WTC11 (cell line): ENCODE measurements at regions not wholly inside any gene's neighbourhood (a gene's known extent, or its start where the extent isn't known, plus 50 kb on each side); places are given as distances from the start of the nearest gene placed in this dataset.

Source experiments
- IRF2 ChIP-seq: sonication (generic); formaldehyde crosslinking; IDR thresholded peaks from 2 replicates; pipeline ENCODE4 v1.8.0; 2022; ENCODE audit warnings: low read depth, missing genetic modification reagents, borderline replicate concordance
- JUN ChIP-seq: sonication (generic); formaldehyde crosslinking; IDR thresholded peaks from 2 replicates; pipeline ENCODE4 v1.8.0; 2023; ENCODE audit warnings: mild to moderate bottlenecking, missing genetic modification reagents
- NFYB ChIP-seq: sonication (generic); formaldehyde crosslinking; conservative IDR thresholded peaks from 2 replicates; pipeline ENCODE4 v1.8.0; 2022; ENCODE audit warnings: low read depth, missing genetic modification reagents
- OVOL2 ChIP-seq: fragments of 250-450 bp; sonication (Bioruptor Pico); IDR thresholded peaks from 2 replicates; pipeline ENCODE4 v1.9.0; 2021; ENCODE audit warnings: mild to moderate bottlenecking, borderline replicate concordance
- SP1 ChIP-seq: sonication (generic); formaldehyde crosslinking; conservative IDR thresholded peaks from 2 replicates; pipeline ENCODE4 v1.8.1; 2022; ENCODE audit warnings: missing genetic modification reagents
- TF ChIP-seq, protein P1 (sequence below): fragments of 200-600 bp; IDR thresholded peaks from 2 replicates; pipeline ENCODE4 v1.8.0; 2022; ENCODE audit warnings: antibody characterized with exemption
- TF ChIP-seq, protein P2 (sequence below): sonication (generic); formaldehyde crosslinking; conservative IDR thresholded peaks from 2 replicates; pipeline ENCODE4 v1.8.1; 2022; ENCODE audit warnings: mild to moderate bottlenecking, missing genetic modification reagents
- TF ChIP-seq, protein P3 (sequence below): sonication (generic); formaldehyde crosslinking; IDR thresholded peaks from 2 replicates; pipeline ENCODE4 v1.8.1; 2023; ENCODE audit warnings: mild to moderate bottlenecking, missing genetic modification reagents, moderate library complexity
- TF ChIP-seq, protein P4 (sequence below): fragments of 250-450 bp; sonication (Bioruptor Pico); IDR thresholded peaks from 2 replicates; pipeline ENCODE4 v1.9.0; 2021; ENCODE audit warnings: mild to moderate bottlenecking, borderline replicate concordance
- TF ChIP-seq, protein P5 (sequence below): sonication (generic); formaldehyde crosslinking; IDR thresholded peaks from 2 replicates; pipeline ENCODE4 v1.8.0; 2022; ENCODE audit warnings: mild to moderate bottlenecking, missing genetic modification reagents
- TF ChIP-seq, protein P6 (sequence below): sonication (generic); formaldehyde crosslinking; conservative IDR thresholded peaks from 2 replicates; pipeline ENCODE4 v1.8.1; 2023; ENCODE audit warnings: mild to moderate bottlenecking, low read depth, missing genetic modification reagents, moderate library complexity
- TF ChIP-seq, protein P7 (sequence below): sonication (generic); formaldehyde crosslinking; IDR thresholded peaks from 2 replicates; pipeline ENCODE4 v1.8.1; 2023; ENCODE audit warnings: mild to moderate bottlenecking, missing genetic modification reagents, borderline replicate concordance

DNA sequence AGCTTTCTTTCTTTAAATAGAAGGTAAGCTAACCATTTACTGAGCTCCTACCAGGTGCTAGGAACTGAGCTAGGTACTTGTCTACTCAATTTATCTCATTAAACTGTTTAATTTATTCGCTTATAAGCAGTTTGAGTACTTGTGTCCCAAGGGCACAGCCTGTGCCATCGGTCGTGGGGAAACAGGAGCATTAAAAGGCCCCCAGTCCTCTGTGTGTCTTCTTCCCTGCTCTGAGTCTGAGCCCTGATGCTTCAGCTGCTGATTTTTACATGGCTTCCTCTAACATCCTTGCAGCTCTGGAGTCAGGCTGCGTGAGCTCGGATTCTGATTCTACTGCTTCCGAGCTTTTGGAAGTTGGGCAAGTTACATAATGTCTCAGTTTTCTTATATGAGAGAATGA is 239.5 kb downstream of the EDEM1 start:
- TF ChIP-seq, protein P1, sequence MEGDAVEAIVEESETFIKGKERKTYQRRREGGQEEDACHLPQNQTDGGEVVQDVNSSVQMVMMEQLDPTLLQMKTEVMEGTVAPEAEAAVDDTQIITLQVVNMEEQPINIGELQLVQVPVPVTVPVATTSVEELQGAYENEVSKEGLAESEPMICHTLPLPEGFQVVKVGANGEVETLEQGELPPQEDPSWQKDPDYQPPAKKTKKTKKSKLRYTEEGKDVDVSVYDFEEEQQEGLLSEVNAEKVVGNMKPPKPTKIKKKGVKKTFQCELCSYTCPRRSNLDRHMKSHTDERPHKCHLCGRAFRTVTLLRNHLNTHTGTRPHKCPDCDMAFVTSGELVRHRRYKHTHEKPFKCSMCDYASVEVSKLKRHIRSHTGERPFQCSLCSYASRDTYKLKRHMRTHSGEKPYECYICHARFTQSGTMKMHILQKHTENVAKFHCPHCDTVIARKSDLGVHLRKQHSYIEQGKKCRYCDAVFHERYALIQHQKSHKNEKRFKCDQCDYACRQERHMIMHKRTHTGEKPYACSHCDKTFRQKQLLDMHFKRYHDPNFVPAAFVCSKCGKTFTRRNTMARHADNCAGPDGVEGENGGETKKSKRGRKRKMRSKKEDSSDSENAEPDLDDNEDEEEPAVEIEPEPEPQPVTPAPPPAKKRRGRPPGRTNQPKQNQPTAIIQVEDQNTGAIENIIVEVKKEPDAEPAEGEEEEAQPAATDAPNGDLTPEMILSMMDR: no peak
- TF ChIP-seq JUN (CRISPR knock-in tag): no peak
- no peak for TF ChIP-seq NFYB (CRISPR knock-in tag)
- TF ChIP-seq, protein P2, sequence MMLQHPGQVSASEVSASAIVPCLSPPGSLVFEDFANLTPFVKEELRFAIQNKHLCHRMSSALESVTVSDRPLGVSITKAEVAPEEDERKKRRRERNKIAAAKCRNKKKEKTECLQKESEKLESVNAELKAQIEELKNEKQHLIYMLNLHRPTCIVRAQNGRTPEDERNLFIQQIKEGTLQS (CRISPR knock-in tag): no peak
- TF ChIP-seq, protein P3, sequence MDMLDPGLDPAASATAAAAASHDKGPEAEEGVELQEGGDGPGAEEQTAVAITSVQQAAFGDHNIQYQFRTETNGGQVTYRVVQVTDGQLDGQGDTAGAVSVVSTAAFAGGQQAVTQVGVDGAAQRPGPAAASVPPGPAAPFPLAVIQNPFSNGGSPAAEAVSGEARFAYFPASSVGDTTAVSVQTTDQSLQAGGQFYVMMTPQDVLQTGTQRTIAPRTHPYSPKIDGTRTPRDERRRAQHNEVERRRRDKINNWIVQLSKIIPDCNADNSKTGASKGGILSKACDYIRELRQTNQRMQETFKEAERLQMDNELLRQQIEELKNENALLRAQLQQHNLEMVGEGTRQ (CRISPR knock-in tag): no peak
- TF ChIP-seq, protein P4, sequence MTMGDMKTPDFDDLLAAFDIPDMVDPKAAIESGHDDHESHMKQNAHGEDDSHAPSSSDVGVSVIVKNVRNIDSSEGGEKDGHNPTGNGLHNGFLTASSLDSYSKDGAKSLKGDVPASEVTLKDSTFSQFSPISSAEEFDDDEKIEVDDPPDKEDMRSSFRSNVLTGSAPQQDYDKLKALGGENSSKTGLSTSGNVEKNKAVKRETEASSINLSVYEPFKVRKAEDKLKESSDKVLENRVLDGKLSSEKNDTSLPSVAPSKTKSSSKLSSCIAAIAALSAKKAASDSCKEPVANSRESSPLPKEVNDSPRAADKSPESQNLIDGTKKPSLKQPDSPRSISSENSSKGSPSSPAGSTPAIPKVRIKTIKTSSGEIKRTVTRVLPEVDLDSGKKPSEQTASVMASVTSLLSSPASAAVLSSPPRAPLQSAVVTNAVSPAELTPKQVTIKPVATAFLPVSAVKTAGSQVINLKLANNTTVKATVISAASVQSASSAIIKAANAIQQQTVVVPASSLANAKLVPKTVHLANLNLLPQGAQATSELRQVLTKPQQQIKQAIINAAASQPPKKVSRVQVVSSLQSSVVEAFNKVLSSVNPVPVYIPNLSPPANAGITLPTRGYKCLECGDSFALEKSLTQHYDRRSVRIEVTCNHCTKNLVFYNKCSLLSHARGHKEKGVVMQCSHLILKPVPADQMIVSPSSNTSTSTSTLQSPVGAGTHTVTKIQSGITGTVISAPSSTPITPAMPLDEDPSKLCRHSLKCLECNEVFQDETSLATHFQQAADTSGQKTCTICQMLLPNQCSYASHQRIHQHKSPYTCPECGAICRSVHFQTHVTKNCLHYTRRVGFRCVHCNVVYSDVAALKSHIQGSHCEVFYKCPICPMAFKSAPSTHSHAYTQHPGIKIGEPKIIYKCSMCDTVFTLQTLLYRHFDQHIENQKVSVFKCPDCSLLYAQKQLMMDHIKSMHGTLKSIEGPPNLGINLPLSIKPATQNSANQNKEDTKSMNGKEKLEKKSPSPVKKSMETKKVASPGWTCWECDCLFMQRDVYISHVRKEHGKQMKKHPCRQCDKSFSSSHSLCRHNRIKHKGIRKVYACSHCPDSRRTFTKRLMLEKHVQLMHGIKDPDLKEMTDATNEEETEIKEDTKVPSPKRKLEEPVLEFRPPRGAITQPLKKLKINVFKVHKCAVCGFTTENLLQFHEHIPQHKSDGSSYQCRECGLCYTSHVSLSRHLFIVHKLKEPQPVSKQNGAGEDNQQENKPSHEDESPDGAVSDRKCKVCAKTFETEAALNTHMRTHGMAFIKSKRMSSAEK (CRISPR knock-in tag): no peak
- TF ChIP-seq, protein P5, sequence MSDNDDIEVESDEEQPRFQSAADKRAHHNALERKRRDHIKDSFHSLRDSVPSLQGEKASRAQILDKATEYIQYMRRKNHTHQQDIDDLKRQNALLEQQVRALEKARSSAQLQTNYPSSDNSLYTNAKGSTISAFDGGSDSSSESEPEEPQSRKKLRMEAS (CRISPR knock-in tag): no peak
- no peak for TF ChIP-seq SP1 (CRISPR knock-in tag)
- TF ChIP-seq OVOL2: no peak
- TF ChIP-seq, protein P6, sequence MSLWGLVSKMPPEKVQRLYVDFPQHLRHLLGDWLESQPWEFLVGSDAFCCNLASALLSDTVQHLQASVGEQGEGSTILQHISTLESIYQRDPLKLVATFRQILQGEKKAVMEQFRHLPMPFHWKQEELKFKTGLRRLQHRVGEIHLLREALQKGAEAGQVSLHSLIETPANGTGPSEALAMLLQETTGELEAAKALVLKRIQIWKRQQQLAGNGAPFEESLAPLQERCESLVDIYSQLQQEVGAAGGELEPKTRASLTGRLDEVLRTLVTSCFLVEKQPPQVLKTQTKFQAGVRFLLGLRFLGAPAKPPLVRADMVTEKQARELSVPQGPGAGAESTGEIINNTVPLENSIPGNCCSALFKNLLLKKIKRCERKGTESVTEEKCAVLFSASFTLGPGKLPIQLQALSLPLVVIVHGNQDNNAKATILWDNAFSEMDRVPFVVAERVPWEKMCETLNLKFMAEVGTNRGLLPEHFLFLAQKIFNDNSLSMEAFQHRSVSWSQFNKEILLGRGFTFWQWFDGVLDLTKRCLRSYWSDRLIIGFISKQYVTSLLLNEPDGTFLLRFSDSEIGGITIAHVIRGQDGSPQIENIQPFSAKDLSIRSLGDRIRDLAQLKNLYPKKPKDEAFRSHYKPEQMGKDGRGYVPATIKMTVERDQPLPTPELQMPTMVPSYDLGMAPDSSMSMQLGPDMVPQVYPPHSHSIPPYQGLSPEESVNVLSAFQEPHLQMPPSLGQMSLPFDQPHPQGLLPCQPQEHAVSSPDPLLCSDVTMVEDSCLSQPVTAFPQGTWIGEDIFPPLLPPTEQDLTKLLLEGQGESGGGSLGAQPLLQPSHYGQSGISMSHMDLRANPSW: no peak
- TF ChIP-seq, protein P7, sequence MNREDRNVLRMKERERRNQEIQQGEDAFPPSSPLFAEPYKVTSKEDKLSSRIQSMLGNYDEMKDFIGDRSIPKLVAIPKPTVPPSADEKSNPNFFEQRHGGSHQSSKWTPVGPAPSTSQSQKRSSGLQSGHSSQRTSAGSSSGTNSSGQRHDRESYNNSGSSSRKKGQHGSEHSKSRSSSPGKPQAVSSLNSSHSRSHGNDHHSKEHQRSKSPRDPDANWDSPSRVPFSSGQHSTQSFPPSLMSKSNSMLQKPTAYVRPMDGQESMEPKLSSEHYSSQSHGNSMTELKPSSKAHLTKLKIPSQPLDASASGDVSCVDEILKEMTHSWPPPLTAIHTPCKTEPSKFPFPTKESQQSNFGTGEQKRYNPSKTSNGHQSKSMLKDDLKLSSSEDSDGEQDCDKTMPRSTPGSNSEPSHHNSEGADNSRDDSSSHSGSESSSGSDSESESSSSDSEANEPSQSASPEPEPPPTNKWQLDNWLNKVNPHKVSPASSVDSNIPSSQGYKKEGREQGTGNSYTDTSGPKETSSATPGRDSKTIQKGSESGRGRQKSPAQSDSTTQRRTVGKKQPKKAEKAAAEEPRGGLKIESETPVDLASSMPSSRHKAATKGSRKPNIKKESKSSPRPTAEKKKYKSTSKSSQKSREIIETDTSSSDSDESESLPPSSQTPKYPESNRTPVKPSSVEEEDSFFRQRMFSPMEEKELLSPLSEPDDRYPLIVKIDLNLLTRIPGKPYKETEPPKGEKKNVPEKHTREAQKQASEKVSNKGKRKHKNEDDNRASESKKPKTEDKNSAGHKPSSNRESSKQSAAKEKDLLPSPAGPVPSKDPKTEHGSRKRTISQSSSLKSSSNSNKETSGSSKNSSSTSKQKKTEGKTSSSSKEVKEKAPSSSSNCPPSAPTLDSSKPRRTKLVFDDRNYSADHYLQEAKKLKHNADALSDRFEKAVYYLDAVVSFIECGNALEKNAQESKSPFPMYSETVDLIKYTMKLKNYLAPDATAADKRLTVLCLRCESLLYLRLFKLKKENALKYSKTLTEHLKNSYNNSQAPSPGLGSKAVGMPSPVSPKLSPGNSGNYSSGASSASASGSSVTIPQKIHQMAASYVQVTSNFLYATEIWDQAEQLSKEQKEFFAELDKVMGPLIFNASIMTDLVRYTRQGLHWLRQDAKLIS (CRISPR knock-in tag): no peak
- no peak for TF ChIP-seq IRF2
